ENCODE measurements at regions not wholly inside any gene's neighbourhood (a gene's known extent, or its start where the extent isn't known, plus 50 kb on each side); places are given as distances from the start of the nearest gene placed in this dataset.

GRCh38 chr17:13078591-13079385, 61.0 kb upstream of the ELAC2 start:
- ATAC-seq (ENCODE audit: poor library complexity), result no peak
- intact Hi-C loops (cut with DNase I), result no loop called here
- no peak for DNase-seq

GRCh38 chr17:13076905-13077304, 59.1 kb upstream of the ELAC2 start:
- intact Hi-C loops (cut with DNase I), result no loop called here
- no peak for DNase-seq
- ATAC-seq (ENCODE audit: poor library complexity), result no peak

- ATAC-seq (ENCODE audit: poor library complexity), result peak; percentile 82
- intact Hi-C loops (cut with DNase I), result no loop called here
- no peak for DNase-seq
Measured at GRCh38 chr17:13074026-13074425, 56.2 kb upstream of the ELAC2 start.

- no peak for DNase-seq
- ATAC-seq (ENCODE audit: poor library complexity), result peak; percentile 27
- intact Hi-C loops (cut with DNase I), result no loop called here
Measured at GRCh38 chr17:13073018-13073417, 55.2 kb upstream of the ELAC2 start.

GRCh38 chr17:13070732-13071131, 52.9 kb upstream of the ELAC2 start:
- ATAC-seq (ENCODE audit: poor library complexity), result no peak
- intact Hi-C loops (cut with DNase I), result no loop called here
- DNase-seq, result no peak

- DNase-seq, result no peak
- intact Hi-C loops (cut with DNase I), result no loop called here
- no peak for ATAC-seq (ENCODE audit: poor library complexity)
Measured at GRCh38 chr17:13067629-13068303, 49.9 kb upstream of the ELAC2 start.

Data from Right ventricle myocardium superior (tissue), 1 donor.